HG02885 (cell line): ENCODE measurements at regions not wholly inside any gene's neighbourhood (a gene's known extent, or its start where the extent isn't known, plus 50 kb on each side); places are given as distances from the start of the nearest gene placed in this dataset.
"Not testable (repeated sequence)": the region's sequence is repeated elsewhere in the genome, so short reads cannot be mapped to it uniquely, and the experiment has no call there.

ENCODE experiments used
- ATAC-seq: cut with Tn5 transposase; IDR thresholded peaks from one replicate; pipeline ENCODE4 v1.9.1; 2021; ENCODE audit warnings: mild to moderate bottlenecking; ENCODE audit not compliant: unreplicated experiment, poor library complexity

DNA sequence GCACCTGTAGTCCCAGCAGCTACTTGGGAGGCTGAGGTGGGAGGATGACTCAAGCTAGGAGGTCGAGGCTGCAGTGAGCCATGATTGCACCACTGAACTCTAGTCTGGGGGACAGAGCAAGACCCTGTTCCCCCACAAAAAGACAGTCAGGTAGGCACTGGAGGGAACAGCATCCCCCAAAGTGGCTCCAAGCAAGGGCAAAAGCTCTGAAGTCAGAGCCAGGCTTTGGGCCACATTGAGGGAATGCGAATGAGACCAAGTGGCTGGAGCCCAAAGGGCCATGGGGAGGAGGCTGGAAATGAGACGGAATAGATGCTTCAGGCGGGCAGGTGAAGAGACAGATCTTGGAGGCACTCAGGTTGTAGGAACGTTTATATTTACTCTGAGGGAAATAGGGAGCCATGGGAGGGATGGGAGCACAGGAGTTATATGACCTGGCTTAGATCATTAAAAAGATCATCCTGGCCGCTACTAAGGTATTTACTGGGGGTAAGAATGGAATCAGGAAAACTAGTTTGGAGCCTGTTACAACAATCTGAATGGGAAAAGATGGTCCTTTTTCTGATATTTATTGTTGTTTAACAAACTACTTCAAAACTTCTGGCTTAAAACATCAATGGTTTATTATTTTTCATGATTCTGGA, 229.6 kb upstream of the ZNF217 start:
- ATAC-seq = no peak

DNA sequence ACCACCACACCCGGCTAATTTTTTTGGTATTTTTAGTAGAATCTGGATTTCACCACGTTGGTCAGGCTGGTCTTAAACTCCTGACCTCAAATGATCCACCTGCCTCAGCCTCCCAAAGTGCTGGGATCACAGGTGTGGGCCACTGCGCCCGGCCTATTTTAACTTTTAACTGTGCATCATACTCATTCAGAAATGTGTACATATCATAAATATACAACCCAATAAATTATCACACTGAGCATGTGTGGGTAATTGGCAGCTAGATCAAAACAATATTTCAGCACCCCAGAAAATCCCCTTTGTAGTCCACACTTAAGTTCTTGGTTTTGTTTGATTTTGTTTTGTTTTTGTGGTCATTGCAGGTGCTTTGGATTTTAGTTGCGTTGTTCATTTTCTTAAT, 228.9 kb upstream of the ZNF217 start:
- no peak for ATAC-seq

DNA sequence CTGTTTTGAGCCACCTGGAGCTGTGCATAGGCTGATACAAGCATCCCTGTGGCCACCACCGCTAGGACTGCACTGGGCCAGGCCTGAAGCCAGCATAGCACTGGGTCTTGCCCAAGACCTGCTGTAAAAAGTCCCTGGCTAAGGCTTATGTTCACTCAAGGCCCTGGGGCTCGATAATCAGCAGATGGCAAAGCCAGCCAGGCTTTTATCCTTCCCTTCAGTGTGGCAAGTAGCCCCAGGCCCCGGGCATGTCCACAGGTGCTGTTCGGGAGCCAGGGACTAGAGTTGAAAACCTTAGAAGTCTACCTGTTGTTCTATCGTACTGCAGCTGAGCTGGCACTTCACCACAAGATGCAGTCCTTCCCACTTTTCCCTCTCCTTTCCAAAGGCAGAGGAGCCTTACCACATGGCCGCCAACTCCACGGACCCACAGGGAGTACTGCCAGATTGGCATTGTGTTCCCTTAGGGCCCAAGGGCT, 226.4 kb upstream of the ZNF217 start:
- ATAC-seq = no peak

DNA sequence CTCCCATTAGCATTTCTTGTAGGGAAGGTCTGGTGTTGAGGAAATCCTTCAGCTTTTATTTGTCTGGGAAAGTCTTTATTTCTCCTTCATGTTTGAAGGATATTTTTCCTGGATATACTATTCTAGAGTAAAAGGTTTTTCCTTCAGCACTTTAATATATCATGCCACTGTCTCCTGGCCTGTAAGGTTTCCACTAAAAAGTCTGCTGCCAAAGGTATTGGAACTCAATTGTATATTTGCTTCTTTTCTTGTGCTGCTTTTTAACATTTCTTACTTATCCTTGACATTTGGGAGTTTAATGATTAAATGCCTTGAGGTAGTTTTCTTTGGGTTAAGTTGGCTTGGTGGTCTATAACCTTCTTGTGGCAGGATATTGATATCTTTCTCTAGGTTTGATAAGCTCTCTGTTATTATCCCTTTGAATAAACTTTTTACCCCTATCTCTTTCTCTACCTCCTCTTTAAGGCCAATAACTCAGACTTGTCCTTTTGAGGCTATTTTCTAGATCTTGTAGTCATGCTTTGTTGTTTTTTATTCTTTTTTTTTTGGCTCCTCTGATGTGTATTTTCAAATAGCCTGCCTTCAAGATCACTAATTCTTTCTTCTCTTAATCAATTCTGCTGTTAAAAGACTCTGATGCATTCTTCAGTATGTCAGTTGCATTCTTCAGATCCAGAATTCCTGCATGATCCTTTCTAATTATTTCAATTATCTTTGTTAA, 225.0 kb upstream of the ZNF217 start:
- no peak for ATAC-seq

DNA sequence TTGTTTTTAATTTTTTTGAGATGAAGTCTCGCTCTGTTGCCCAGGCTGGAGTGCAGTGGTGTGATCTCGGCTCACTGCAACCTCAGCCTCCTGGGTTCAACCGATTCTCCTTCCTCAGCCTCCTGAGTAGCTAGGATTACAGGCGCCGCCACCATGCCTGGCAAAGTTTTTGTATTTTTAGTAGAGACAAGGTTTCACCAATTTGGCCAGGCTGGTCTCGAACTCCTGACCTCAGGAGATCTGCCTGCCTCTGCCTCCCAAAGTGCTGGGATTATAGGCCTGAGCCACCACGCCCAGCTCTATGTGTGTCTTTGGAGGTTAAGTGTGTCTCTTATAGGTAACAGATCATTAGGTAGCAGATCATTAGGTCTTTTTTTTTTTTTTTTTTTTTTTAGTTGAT, 223.9 kb upstream of the ZNF217 start:
- not testable (repeated sequence) for ATAC-seq

DNA sequence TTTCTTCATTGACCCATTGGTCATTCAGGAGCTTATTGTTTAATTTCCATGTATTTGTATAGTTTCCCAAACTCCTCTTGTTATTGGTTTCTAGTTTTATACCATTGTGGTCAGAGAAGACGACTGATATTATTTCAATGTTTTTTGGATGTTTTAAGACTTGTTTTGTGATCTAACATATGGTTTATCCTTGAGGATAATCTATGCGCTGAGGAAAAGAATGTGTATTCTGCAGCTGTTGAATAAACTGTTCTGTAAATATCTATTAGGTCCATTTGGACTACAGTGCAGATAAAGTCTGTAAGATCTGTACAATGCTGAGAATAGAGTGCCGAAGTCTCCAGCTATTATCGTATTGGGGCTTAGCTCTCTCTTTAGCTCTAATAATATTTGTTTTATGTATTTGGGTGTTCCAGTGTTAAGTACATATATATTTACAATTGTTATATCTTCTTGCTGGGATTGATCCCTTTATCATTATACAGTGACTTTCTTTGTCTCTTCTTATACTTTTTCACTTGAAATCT, 223.3 kb upstream of the ZNF217 start:
- ATAC-seq = no peak

DNA sequence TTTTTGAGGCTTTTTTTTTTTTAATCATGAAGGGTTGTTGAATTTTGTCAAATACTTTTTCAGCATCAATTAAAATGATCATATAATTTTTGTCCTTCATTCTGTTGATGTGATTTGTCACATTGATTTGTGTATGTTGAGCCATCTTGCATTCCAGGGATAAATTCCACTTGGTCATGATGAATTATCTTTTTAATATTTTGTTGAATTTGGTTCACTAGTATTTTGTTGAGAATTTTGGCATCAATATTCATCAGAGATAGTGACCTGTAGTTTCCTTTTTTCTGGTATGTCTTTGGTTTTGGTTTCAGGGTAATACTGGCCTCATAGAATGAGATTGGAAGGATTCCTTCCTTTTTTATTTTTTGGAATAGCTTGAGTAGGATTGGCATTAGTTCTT, 221.9 kb upstream of the ZNF217 start:
- no peak for ATAC-seq

DNA sequence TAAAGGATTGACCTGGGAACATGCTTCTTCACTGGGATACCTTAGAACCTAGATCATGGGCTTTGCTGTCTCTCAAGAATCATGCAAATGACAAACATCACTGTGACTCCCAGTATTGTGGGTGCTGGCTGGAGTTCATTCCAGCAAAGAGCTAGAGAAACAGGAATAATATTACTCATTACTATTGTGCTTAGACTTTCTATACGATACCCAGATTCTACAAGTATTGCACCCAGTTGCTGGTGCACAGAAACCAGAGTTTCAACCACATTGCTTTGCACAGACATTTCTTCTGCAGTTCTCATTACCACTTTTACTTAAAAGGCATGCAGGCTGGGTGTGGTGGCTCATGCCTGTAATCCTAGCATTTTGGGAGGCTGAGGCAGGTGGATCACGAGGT, 220.4 kb upstream of the ZNF217 start:
- ATAC-seq = peak; percentile 70

DNA sequence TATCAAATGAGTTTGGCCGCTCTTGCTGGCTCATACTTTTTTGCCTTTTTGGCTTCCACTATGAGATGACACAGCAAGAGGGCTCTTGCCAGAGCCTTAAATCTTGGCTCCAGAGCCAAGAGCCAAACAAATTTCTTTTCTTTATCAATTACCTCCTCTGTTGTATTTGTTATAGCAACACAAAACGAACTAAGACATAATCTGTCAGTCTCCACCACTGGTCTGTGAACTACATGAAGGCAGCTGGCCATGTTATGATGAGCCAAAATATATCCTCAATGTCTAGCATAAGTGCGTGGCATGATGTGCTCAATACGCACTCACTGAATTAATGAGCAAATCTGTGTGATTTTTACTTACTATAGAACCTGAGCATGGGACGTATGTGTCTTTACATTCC, 220.0 kb upstream of the ZNF217 start:
- ATAC-seq = no peak

DNA sequence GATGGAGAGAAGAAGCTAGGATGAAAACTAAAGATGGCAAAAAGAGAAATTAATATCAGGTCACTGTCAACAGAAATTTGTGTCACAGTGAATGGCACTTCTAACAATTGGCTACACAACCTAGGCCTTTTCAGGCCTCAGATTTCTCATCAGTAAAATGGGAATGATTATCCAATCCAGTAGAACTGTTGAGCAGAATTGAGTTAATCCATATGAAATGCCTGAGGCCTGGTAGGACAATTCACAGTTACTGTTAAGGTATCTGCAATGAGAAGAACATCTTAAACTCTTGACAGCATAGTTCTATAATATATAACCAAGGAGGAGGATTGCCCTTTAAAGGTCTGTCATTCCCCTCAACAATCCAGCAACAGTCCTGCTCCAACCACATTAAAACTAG, 217.9 kb upstream of the ZNF217 start:
- ATAC-seq = no peak

DNA sequence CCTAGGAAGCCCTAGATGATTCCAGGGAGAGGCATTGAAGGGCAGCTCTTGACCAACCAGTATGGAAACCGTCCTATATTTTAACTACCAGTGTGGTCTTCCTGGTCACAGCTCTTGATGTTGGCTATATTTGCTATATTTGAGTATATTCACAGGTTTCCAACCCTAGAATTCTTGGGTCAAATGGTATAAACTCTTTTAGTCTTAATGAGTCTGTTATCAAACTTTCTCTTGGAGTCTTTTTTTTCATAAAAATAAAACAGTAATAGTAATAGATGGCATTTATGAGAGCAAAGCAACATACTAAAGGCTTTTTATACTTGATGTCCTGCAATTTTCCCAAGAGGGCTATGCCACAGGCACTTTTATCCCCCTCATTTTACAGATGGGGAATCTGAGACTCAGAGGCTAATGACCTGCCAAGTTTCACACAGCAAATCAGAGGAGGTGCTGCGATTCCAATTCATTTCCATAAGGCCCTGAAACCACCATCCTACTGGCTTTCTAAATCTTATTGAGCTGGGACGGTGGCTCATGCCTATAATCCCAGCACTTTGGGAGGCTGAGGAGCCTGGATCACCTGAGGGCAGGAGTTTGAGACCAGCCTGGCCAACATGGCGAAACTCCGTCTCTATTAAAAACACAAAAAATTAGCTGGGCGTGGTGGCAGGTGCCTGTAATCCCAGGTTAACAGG, 217.2 kb upstream of the ZNF217 start:
- no peak for ATAC-seq

DNA sequence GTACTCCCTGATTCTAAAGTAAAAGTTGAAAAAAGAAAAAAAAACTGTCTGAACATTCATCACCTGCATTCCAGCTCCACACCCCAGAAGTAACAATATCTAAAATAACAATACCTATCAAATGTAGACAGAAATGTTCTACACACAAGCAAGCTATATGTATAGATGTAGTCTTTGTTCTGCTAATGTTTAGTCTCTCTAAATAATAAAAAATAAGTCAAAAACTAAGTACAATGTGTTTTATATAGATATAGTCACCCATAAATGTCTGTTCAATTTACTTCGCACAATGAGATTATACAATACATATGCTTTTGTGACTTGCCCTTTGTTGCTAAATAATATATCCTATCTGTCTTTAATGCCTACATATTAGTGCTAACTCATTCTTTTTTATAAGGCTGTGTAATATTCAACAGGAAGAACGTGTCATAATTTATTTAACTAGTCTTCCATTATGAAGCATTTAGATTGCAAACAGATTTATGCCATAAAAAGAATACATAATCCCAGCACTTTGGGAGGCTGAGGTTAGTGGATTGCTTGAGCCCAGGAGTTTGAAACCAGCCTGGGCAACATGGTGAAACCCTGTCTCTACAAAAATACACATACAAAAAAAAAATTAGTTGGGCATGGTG, 216.2 kb upstream of the ZNF217 start:
- no peak for ATAC-seq

DNA sequence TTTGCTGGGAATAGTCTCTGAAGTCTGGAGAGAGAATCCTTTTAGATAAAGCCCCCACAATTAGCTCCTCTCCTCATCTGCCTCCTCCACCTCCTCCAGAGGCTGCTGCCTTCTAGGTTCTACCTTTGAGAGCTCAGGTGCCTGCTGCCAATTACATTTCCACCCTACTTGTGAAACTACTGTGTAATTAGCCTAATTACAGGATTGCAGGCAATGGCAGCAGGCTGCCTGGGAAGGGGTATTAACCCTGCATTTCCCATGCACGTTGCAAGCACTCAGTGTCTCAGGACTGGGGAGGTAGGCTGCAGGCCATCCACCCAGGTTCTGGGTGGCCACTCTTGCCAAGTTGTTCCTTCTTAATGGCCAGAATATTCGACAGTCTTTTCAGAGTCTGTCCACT, 215.6 kb upstream of the ZNF217 start:
- ATAC-seq = no peak

DNA sequence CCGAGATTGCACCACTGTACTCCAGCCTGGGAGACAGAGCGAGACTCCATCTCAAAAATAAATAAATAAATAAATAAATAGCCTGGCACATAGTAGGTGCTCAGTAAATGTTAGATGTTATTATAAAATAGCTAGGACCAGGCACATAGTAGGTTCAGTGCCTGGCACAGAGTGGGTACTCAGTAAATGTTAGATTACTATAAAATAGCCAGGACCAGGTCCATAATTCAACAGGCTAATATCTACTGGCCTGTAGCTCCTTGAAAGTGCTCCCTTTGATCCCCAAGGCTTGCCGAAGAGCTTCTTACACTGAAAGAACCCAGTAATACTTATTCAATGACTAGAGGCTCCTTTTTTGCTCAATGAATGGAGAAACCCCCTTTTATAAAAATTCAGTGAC, 215.1 kb upstream of the ZNF217 start:
- no peak for ATAC-seq

DNA sequence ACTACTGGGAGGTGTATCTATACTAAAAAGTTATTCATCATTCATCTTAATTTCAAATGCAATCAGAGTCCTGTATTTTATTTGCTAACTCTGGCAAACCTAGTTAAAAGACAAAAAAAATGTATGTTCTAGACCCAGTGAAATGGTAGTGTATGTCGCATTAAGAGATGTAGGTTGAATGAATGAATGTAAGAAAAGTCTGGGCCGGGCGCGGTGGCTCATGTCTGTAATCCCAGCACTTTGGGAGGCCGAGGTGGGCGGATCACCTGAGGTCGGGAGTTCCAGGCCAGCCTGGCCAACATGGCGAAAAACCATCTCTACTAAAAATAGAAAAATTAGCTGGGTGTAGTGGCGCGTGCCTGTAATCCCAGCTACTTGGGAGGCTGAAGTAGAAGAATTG, 214.7 kb upstream of the ZNF217 start:
- ATAC-seq = not testable (repeated sequence)

DNA sequence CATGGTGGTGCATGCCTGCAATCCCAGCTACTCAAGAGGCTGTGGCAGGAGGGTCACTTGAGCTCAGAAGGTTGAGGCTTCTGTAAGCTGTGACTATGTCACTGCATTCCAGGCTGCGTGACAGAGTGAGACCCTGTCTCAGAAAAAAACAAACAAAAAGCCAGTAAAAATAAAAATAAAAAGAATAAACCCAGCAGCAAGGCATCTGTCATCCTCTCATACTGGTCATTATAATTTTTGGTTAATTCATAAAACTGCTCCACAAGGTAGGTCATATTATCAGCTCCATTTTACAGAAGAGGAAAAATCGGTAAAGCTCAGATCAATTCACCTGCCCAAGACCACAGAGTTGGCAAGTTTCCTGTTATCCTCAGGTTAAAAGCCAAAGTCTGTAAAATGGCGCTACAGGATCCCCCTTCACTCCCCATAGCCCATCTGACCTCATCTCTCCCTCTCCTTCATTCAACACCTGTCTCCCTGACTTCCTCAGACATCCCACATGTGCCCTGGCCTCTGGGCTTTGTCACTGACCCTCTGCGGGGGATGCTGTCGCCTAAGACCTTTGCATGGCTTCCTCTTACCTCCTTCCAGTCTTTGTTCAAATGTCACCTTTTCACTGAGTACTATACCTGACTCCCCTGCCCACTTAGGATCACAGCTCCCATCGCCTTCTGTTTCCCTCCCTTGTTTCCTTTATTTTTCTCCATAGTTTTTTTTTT, 213.2 kb upstream of the ZNF217 start:
- no peak for ATAC-seq

DNA sequence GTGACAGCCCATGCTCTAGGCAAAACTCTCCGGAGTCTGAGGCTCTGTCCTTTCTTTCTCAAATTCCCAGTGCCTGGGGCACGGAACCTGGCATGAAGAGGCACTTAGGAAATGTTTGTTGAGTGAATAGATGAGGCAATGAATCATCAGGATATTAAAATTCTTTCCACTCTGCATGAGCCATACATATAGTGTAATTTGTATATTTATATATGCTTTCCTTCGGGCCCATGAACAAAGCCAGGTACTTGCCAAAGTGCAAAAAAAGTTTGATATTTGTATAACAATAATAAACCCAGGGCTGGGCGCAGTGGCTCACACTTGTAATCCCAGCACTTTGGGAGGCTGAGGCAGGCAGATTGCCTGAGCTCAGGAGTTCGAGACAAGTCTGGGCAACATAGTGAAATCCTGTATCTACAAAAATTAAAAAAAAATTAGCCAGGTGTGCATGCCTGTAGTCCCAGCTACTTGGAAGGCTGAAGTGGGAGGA, 212.3 kb upstream of the ZNF217 start:
- ATAC-seq = no peak

DNA sequence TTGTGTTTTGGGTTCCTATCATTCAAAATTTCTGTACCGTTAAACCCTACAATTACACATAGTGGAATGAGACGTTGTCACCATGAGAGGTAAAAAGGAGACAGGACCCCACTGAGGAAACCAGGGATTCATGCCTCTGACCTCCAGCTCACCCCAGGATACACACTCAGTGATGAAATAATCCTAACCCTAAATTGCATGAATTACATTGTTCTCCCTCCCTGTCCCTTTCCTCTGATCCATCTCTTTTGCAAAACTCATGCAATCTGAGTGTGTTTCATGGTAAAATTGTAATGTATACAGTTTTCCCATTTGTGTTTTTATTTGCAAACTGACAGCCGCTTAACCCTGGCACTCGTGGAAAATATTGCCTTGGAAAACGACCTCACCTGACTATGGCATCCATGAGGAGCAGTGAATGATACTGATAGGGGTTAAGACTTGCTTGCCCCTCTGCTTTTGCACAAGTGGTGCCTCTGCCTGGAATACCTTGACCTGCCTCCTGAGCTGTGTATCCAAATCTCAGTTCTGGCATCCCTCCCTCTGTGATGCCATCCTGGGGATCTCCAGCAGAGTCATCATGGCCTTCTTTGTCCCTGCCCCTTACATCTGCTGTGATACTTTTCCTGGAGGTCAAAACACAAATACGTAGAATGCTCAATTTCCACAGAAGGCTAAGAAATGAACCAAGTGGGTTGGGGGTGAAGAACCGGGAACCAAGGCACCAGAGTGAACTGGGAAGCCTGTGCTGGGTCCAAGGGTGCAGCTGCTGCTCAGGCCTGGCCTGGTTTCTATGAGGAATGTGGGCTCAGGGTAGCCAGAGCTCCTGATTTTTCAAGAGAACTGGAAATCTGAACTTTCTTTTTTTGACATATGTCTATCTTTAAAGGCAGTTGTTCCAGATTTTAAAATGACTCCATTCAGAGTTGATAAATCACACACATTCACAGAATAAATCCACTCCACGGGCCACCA, 211.6 kb upstream of the ZNF217 start:
- ATAC-seq = no peak

DNA sequence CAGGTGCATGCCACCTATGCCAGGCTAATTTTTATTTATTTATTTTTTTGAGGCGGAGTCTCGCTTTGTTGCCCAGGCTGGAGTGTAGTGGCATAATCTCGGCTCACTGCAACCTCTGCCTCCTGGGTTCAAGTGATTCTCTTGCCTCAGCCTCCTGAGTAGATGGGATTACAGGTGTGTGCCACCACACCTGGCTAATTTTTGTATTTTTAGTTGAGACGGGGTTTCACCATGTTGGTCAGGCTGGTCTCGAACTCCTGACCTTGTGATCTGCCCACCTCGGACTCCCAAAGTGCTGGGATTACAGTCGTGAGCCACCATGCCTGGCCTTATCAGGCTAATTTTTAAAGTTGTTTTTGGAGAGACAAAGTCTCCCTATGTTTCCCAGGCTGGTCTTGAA, 210.7 kb upstream of the ZNF217 start:
- ATAC-seq = not testable (repeated sequence)
